ENCODE measurements at regions not wholly inside any gene's neighbourhood (a gene's known extent, or its start where the extent isn't known, plus 50 kb on each side); places are given as distances from the start of the nearest gene placed in this dataset.

DNA sequence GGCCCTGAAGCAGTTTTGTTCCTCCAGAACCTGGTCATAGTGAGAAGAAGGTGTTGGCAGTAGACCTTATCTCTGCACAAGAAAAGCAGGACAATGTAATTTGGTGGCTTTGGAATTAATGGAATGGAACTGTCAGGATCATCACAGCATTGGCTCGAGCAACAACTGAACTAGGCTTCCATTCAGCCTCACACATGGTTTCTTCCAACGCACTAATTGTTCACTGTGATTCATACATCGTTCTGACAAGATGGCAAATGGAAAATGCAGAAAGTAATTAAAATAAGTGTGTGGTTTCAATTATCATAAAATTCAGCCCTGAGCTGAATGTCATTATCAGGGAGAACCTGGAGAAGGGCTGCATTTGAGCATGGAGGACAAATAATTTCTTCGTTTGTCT is 80.6 kb downstream of the MFSD1 start:
- H3K9me3 Mint-ChIP-seq: peaks cover 4% of the 10 kb centered on the region
- H3K27me3 Mint-ChIP-seq: no peaks in the 10 kb centered on the region
- H3K27ac Mint-ChIP-seq: no peak overlapping the region
- no peak for ATAC-seq (replicated peaks)
- no peaks in the 10 kb centered on the region for H3K4me1 Mint-ChIP-seq
- no peaks in the 10 kb centered on the region for H3K36me3 Mint-ChIP-seq (ENCODE audit: low read depth)
- no peak overlapping the region for H3K4me3 Mint-ChIP-seq

DNA sequence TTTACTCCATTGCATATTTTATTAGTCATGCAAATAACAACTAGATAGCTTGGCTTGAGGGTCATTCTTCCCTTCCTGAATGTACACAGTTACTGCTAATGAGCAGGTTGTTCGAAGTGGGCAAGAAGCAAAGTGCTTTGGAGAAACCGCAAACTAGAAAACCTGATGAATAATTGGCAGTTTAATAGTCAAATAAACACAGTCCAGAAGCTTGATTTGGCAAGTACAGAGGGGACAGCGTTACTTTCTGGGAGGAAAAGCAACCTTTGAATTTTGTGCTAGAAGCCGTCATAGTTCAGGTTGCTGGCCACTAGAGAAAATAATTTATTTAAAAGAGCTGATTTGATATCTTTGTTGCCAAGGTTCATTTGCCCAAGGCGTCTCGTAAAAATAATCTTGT is 94.9 kb downstream of the MFSD1 start:
- Mint-ChIP-seq H3K4me1 (no peaks in the 10 kb centered on the region), H3K9me3 (no peaks in the 10 kb centered on the region), H3K27ac (no peak overlapping the region), H3K4me3 (no peak overlapping the region), H3K27me3 (no peaks in the 10 kb centered on the region), H3K36me3 (ENCODE audit: low read depth) (no peaks in the 10 kb centered on the region)
- no peak for ATAC-seq (replicated peaks)

- Mint-ChIP-seq H3K27ac (no peak overlapping the region), H3K27me3 (peaks cover 13% of the 10 kb centered on the region), H3K9me3 (no peaks in the 10 kb centered on the region), H3K4me1 (no peaks in the 10 kb centered on the region), H3K4me3 (no peak overlapping the region), H3K36me3 (ENCODE audit: low read depth) (no peaks in the 10 kb centered on the region)
- ATAC-seq (replicated peaks): no peak
These were observed 104.9 kb downstream of the MFSD1 start for GRCh38 chr3:158906749-158907148.

DNA sequence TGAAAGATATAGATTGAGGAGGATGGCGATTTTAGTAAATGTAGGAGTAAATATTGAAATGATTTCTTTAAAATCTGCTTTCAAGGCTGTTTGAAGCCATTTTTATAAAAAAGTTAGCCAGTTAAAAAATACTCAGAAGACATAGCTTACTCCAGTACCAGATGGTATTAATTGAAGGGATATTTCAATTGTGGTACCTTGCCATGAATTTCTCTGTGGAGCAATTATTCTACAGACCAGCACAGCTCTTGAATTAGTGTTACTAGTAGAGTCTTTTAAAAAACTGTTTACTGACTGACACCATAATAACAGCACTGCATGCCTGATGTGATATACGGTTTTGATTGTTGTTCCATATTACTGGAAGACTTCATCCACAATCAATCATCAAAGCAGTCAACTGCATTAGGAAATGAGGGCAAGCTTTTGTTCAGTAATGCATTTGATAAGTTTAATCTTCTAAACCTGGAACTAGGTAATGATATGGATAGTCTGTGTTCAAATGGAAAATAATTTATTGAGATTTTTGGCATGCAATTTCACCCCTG is 106.4 kb downstream of the MFSD1 start:
- ATAC-seq (replicated peaks): no peak
- Mint-ChIP-seq H3K9me3 (no peaks in the 10 kb centered on the region), H3K4me3 (no peak overlapping the region), H3K27ac (no peak overlapping the region), H3K27me3 (peaks cover 13% of the 10 kb centered on the region), H3K4me1 (no peaks in the 10 kb centered on the region), H3K36me3 (ENCODE audit: low read depth) (no peaks in the 10 kb centered on the region)

GRCh38 chr3:158909870-158910269 is 108.0 kb downstream of the MFSD1 start:
- no peak overlapping the region for H3K4me3 Mint-ChIP-seq
- peaks cover 14% of the 10 kb centered on the region for H3K27me3 Mint-ChIP-seq
- no peaks in the 10 kb centered on the region for H3K4me1 Mint-ChIP-seq
- no peaks in the 10 kb centered on the region for H3K36me3 Mint-ChIP-seq (ENCODE audit: low read depth)
- no peaks in the 10 kb centered on the region for H3K9me3 Mint-ChIP-seq
- H3K27ac Mint-ChIP-seq: no peak overlapping the region
- no peak for ATAC-seq (replicated peaks)

DNA sequence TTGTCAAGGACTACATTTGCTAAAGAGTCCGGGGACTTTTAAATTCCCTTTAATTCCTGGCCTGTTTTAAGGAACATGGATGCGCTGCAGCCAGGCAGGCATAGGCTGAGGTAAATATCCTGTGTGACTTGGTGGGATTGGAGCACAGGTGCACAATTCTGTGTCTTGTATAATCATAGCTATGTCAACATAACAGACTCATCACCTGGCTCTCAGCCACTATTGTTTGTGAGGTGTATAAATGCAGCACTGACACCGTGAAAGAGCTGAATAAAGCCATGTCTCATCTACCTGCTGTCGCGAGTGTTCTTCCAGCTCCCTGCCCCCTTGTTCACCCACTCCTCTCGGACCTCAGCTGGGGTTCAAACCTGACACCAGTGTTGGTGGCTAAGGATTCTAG is 109.7 kb downstream of the MFSD1 start:
- Mint-ChIP-seq H3K27ac (no peak overlapping the region), H3K27me3 (peaks cover 14% of the 10 kb centered on the region), H3K36me3 (ENCODE audit: low read depth) (no peaks in the 10 kb centered on the region), H3K4me1 (no peaks in the 10 kb centered on the region), H3K9me3 (no peaks in the 10 kb centered on the region), H3K4me3 (no peak overlapping the region)
- ATAC-seq (replicated peaks): no peak

DNA sequence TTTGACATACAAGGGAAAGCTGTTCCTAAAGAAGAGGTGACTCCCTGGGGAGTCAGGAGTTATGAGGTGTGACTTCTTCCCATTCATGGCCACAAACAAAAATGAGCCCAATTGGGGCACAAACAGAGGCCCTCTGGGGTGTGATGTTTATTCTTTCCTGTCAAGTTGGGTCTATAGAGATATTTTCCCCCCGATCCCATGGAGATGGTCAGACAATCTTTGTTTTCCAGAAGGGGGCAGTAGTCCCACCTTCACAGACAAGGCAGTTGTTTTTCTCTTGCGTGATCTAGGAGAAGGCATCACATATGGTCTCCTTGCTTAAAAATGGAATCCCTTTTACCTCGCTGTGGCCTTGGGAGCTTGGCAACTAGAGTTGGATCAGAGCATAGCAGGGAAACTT is 110.3 kb downstream of the MFSD1 start:
- Mint-ChIP-seq H3K36me3 (ENCODE audit: low read depth) (no peaks in the 10 kb centered on the region), H3K27me3 (peaks cover 10% of the 10 kb centered on the region), H3K27ac (no peak overlapping the region), H3K9me3 (no peaks in the 10 kb centered on the region), H3K4me1 (no peaks in the 10 kb centered on the region), H3K4me3 (no peak overlapping the region)
- no peak for ATAC-seq (replicated peaks)

DNA sequence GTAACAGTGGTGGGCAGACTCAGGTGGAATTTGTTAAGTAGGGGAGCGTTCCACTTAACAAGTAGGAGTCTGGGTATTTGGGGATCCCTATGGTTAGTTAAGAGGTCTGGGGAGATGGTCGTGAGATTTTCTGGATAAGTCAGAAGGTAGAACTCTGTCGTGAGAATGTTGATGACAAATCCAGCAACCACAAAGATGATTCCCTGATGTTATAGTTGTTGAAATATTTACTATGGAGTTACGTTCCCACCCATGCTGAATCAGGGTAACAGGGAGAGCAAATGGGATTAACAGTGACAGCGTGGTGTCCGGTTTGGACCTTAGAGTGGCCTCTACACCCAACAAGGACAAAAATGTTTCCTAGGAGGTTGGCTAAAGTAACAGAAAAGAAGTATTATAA is 110.8 kb downstream of the MFSD1 start:
- no peak for ATAC-seq (replicated peaks)
- H3K27ac Mint-ChIP-seq: no peak overlapping the region
- no peaks in the 10 kb centered on the region for H3K4me1 Mint-ChIP-seq

DNA sequence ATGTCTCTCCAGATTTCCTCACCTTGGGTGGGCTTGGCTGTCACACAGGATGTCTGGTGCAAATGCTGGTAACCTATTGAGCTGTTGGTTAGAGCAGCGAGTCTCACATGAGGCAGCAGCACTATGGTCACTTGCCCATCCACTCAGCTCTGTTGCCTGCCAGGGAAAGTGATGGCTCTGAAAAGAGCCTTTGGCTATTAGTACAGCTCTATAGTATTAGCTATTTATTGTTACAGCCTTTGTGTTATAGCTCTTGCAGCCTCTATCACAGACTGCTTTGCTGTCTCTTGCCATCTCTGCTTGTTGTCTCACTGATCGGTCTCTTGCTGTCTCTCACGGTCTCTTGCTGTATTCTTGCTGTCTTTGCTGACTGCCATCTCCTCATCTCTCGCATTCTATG is 114.3 kb downstream of the MFSD1 start:
- ATAC-seq (replicated peaks): no peak
- no peaks in the 10 kb centered on the region for H3K9me3 Mint-ChIP-seq
- H3K4me3 Mint-ChIP-seq: no peak overlapping the region
- no peaks in the 10 kb centered on the region for H3K4me1 Mint-ChIP-seq
- H3K36me3 Mint-ChIP-seq (ENCODE audit: low read depth): no peaks in the 10 kb centered on the region
- H3K27ac Mint-ChIP-seq: no peak overlapping the region
- H3K27me3 Mint-ChIP-seq: peaks cover 7% of the 10 kb centered on the region

More for the DNA sequence above, 110.8 kb downstream of the MFSD1 start:
- Mint-ChIP-seq H3K27me3 (peaks cover 7% of the 10 kb centered on the region), H3K4me3 (no peak overlapping the region), H3K36me3 (ENCODE audit: low read depth) (no peaks in the 10 kb centered on the region), H3K9me3 (no peaks in the 10 kb centered on the region)

DNA sequence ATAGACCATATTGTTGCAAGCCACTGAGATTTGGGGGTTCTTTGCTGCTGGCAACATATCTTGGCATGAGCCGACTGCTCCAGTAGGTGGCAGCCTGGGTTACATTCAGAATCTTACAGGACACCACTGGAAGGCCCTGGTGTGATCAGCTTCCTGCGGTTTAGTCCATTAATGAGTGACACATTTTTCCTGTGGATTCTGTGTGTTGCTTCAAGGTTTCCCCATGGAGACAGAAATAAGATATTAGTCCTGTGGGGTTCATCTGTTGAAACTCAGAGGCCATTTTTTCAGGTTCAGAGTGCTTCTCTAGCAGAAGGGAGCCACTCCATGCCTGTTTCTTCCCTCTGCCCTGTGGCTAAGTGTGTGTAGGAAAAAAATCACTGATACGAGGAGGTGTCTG is 116.2 kb downstream of the MFSD1 start:
- no peak overlapping the region for H3K27ac Mint-ChIP-seq
- no peak overlapping the region for H3K4me3 Mint-ChIP-seq
- ATAC-seq (replicated peaks): no peak
- no peaks in the 10 kb centered on the region for H3K4me1 Mint-ChIP-seq
- no peaks in the 10 kb centered on the region for H3K9me3 Mint-ChIP-seq
- H3K27me3 Mint-ChIP-seq: peaks cover 7% of the 10 kb centered on the region
- H3K36me3 Mint-ChIP-seq (ENCODE audit: low read depth): no peaks in the 10 kb centered on the region

DNA sequence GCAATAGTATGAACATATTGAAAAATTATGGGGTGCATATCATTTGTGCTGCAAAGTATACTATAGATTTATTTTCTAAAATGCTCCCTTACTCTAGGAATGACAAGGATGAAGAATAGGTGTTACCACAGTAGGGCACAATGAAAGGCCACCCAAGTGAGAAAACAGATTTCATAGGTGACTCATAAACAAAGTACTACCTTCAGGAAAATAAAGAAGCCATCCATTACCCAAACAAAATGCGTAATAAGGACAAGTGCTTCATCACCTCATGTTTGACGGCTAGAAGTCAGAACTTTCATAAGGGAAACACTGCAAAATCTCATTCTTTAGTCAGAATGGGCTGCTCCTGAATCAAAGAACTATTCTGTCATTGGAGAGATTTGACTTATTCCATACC is 116.6 kb downstream of the MFSD1 start:
- Mint-ChIP-seq H3K27me3 (peaks cover 7% of the 10 kb centered on the region), H3K4me1 (no peaks in the 10 kb centered on the region), H3K36me3 (ENCODE audit: low read depth) (no peaks in the 10 kb centered on the region), H3K9me3 (no peaks in the 10 kb centered on the region), H3K4me3 (no peak overlapping the region), H3K27ac (no peak overlapping the region)
- ATAC-seq (replicated peaks): no peak

DNA sequence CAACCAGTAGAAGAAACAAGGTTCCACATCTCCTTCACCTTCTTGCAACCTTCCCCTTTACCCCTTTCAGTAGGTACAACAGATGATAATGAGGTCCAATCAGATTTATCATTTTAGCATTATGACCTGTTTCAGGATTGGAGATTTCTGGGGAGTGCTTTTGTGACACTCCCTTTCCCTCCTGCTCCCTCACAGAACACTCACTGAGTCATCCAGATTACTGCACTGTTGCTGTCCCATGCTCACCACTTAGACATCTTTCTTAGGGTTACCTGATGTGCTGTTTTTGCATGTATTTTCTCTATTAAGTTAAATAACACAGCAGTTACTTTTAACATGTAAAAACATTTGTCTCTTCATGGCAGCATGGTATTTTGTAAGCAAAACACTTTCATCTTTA is 118.5 kb downstream of the MFSD1 start:
- H3K9me3 Mint-ChIP-seq: no peaks in the 10 kb centered on the region
- H3K27ac Mint-ChIP-seq: no peak overlapping the region
- no peaks in the 10 kb centered on the region for H3K36me3 Mint-ChIP-seq (ENCODE audit: low read depth)
- ATAC-seq (replicated peaks): no peak
- H3K4me3 Mint-ChIP-seq: no peak overlapping the region
- H3K4me1 Mint-ChIP-seq: no peaks in the 10 kb centered on the region
- H3K27me3 Mint-ChIP-seq: peaks cover 3% of the 10 kb centered on the region

- Mint-ChIP-seq H3K4me1 (no peaks in the 10 kb centered on the region), H3K27me3 (no peaks in the 10 kb centered on the region), H3K9me3 (no peaks in the 10 kb centered on the region), H3K36me3 (ENCODE audit: low read depth) (no peaks in the 10 kb centered on the region), H3K27ac (no peak overlapping the region), H3K4me3 (no peak overlapping the region)
- ATAC-seq (replicated peaks): no peak
These were observed 123.2 kb downstream of the MFSD1 start for GRCh38 chr3:158925021-158925420.

- H3K4me3 Mint-ChIP-seq: no peak overlapping the region
- ATAC-seq (replicated peaks): no peak
- H3K9me3 Mint-ChIP-seq: no peaks in the 10 kb centered on the region
- no peak overlapping the region for H3K27ac Mint-ChIP-seq
- H3K4me1 Mint-ChIP-seq: no peaks in the 10 kb centered on the region
- no peaks in the 10 kb centered on the region for H3K27me3 Mint-ChIP-seq
- H3K36me3 Mint-ChIP-seq (ENCODE audit: low read depth): no peaks in the 10 kb centered on the region
These were observed 124.1 kb downstream of the MFSD1 start for GRCh38 chr3:158925828-158926494.

DNA sequence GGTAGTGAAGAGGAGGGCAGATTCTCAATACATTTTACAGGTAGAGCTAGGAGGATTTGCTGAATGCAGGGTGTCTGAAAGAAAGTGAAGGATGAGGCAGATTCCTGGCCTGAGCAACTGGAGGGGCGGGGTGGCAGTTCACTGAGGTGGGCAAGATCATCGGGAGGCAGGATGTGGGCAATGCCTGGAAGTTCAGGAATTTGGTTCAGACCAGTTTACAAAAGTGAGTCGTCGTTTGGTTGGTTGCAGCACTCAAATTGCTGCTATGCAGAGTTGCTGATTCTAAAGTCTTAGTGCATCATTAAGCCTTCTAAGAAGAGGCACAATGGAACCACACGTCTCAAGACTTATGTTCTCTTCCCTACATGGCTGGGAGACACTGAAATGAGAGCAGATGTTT is 134.0 kb downstream of the MFSD1 start:
- no peak for ATAC-seq (replicated peaks)
- Mint-ChIP-seq H3K4me1 (no peaks in the 10 kb centered on the region), H3K4me3 (no peak overlapping the region), H3K27me3 (peaks cover 19% of the 10 kb centered on the region), H3K27ac (no peak overlapping the region), H3K9me3 (peaks cover 21% of the 10 kb centered on the region), H3K36me3 (ENCODE audit: low read depth) (no peaks in the 10 kb centered on the region)
